ENCODE measurements at regions not wholly inside any gene's neighbourhood (a gene's known extent, or its start where the extent isn't known, plus 50 kb on each side); places are given as distances from the start of the nearest gene placed in this dataset.
"Not testable (repeated sequence)": the region's sequence is repeated elsewhere in the genome, so short reads cannot be mapped to it uniquely, and the experiment has no call there.

DNA sequence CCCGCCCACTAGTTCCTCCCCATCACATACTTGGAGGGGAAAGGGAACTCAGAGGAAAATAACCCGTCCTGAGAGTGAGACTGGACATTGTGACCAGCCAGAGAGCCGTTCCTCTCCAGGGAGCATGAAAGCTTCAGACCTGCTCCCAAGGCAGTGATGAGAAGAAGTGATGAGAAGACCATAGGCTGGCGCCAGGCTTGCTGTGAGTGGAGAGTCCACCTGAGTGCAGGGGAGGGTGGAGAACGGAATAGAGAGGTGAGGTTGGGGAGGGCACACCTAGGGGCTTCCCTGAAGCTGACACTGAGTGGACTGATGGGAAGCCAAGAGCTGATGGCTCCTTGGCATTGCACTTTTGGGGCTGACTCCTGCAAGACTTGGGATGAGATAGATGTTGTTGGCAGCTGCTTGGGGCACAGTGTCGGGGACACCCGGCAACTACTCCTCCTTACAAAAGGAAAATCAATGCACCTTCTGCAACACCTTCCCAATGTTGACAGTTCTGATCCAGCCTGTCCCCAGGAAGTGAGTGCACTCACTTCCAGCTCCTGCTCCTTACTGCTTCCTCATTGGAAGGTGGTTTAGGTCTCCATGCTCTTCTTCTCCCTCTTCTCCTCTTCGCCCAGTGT lies 79.4 kb downstream of the EMX2 start:
- H3K4me3 ChIP-seq (ENCODE audit: low read depth, low read length), result no peak overlapping the region
- TF ChIP-seq, protein P1, sequence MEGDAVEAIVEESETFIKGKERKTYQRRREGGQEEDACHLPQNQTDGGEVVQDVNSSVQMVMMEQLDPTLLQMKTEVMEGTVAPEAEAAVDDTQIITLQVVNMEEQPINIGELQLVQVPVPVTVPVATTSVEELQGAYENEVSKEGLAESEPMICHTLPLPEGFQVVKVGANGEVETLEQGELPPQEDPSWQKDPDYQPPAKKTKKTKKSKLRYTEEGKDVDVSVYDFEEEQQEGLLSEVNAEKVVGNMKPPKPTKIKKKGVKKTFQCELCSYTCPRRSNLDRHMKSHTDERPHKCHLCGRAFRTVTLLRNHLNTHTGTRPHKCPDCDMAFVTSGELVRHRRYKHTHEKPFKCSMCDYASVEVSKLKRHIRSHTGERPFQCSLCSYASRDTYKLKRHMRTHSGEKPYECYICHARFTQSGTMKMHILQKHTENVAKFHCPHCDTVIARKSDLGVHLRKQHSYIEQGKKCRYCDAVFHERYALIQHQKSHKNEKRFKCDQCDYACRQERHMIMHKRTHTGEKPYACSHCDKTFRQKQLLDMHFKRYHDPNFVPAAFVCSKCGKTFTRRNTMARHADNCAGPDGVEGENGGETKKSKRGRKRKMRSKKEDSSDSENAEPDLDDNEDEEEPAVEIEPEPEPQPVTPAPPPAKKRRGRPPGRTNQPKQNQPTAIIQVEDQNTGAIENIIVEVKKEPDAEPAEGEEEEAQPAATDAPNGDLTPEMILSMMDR (IDR thresholded peaks at IDR 0.05; ENCODE audit: control insufficient read depth, extremely low read depth, insufficient read depth), result no peak
- no peak for DNase-seq (ENCODE audit: low read depth)

DNA sequence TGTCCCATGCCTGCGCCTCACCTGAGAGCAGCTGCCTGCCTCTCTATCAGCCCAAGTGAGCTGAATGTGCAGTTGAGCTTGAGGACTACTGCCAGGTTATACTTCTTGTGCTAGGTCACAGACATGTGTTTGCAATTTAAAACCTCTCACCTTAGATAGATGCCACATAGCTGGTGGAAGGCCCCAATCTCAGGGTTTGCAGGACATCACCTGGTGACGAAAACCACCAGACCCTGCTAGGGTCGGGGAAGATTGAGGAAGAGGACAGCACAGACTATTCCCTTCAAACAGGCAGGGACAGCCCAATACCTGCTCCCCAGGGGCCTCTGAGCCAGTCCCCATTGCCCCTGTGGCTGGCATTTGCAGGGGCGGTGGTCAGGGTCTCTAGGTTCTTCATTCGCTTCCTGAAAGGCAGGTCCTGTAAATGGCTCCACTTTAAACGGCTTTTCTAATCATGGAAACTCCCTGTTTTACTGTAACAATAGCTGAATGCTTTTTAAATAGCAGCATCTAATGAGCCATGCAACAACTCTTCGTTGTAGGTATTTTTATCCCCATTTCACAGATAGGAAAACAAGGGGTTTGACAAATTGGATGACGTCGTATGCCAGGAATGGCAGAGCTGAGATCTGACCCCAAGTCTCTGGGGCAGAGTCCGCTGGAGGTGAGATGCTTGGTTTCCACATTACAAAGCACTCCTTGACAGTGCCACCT lies 80.1 kb downstream of the EMX2 start:
- TF ChIP-seq, protein P1 (IDR thresholded peaks at IDR 0.05; ENCODE audit: control insufficient read depth, extremely low read depth, insufficient read depth), result no peak
- DNase-seq (ENCODE audit: low read depth), result no peak
- no peak overlapping the region for H3K4me3 ChIP-seq (ENCODE audit: low read depth, low read length)

DNA sequence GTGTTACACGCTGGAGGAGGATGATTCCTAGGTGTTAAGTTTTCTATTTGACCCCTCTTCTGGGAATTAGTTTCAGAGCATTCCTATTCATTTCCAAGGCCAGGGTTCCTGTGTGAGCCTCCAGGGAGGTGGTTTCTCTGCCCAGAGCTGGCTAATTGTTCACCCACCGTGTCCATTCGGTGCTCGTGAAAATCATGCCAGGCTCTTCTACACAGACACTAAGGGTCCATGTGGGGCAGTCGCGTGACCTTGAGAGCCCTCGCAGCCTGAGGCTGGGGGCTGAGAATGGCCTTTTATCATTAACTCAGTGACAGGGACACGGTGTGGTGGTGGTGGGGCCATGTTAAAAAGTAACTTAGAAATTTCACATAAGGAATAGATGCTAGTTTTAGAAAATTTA lies 83.7 kb downstream of the EMX2 start:
- DNase-seq (ENCODE audit: low read depth), result no peak
- TF ChIP-seq, protein P1 (IDR thresholded peaks at IDR 0.05; ENCODE audit: control insufficient read depth, extremely low read depth, insufficient read depth), result no peak
- no peak overlapping the region for H3K4me3 ChIP-seq (ENCODE audit: low read depth, low read length)

DNA sequence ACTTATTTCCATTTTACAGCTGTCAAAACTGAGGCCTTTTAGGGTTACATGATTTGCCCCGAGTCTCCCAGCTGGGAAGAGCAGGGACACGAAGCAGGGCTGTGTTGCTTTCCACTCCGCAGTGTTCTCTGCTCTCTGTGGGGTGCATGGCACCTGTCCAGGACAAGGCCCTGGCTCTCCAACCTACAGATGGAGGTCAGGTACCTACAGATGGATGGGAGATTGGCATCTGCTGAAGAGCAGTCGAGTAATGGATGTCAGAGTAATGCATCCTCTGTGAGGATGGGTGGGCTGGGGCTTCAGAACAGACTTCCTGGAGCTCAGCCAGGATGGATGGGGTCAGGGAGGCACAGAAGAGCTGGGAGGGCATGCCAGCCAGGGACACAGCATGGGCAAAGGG lies 85.0 kb downstream of the EMX2 start:
- TF ChIP-seq, protein P1 (IDR thresholded peaks at IDR 0.05; ENCODE audit: control insufficient read depth, extremely low read depth, insufficient read depth), result no peak
- no peak overlapping the region for H3K4me3 ChIP-seq (ENCODE audit: low read depth, low read length)
- DNase-seq (ENCODE audit: low read depth), result no peak

DNA sequence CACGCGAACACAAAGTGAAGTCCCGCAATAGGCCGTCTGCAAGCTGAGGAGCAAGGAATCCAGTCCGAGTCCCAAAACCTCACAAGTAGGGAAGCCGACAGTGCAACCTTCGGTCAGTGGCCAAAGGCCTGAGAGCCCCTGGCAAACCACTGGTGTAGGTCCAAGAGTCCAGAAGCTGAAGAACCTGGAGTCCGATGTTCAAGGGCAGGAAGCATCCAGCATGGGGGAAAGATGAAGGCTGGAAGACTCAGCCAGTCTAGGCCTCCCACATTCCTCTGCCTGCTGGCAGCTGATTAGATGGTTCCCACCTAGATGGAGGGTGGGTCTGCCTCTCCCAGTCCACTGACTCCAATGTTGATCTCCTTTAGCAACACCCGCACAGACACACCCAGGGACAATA lies 87.2 kb downstream of the EMX2 start:
- H3K4me3 ChIP-seq (ENCODE audit: low read depth, low read length); DNase-seq (ENCODE audit: low read depth): not testable (repeated sequence)

DNA sequence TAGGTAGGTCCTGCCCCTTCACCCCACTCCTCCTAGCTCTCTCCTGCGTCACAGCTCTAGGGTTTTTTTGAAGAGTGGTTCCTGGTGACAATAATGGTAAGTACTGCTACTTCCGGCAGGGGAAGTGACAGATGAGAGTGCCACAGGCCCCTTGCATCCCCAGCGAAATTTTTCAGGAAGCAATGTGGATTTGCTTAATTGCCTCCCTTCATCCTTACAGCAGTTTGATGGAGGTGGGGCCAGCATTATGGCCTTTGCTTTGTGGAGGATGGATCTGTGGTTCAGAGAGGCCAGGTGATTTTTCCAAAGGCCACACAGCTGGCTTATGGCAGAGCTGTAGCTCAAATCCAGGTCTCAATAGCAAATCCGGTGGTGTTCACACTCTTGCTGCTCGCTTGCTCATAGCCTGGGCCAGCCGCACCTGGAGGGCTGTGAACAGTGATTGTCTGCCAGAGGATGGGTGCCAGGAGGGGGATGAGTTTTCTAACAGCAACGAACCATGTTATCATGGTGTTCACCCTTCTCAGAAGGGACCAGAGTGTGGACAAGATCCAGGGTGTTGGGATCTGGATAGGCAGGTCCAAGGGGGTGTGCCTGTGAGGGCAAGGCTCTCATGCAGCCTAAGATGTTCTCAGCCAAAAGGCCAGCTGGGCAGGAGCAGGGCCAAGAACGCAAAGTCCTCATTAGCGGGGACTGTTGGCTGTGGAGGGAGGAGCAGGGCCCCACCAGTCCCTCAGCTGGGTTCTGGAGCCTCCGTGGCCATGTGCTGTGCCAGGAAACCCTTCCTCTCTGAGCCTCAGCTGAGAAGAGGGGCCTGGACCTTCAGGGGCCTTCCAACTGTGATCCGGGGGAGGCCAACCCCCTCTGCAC lies 89.0 kb downstream of the EMX2 start:
- H3K4me3 ChIP-seq (ENCODE audit: low read depth, low read length), result no peak overlapping the region
- DNase-seq (ENCODE audit: low read depth), result no peak
- TF ChIP-seq, protein P1 (IDR thresholded peaks at IDR 0.05; ENCODE audit: control insufficient read depth, extremely low read depth, insufficient read depth), result no peak

DNA sequence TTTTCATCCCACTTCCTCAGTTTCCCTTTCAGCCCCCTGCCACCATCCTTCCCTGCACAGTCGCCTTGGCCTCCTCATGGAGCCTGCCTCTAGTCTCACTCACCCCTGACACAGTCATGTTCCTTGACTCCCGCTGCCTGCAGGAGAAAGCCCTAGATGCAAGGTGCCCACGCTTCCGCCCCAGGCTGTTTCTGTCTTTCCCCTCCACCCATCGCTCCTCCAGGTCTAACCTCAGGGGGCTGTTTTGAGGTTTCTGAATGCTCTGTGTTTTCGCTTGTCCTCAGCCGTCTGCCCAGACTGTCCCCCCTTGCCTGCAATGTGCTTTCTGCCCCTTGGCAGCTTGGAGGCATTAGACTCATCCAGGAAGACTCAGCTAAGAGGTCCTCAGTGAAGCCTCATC lies 89.9 kb downstream of the EMX2 start:
- TF ChIP-seq, protein P1 (IDR thresholded peaks at IDR 0.05; ENCODE audit: control insufficient read depth, extremely low read depth, insufficient read depth), result no peak

More for the DNA sequence above, 89.9 kb downstream of the EMX2 start:
- DNase-seq (ENCODE audit: low read depth), result no peak
- no peak overlapping the region for H3K4me3 ChIP-seq (ENCODE audit: low read depth, low read length)
